Adrenal gland (tissue), 9 donors: ENCODE measurements at regions not wholly inside any gene's neighbourhood (a gene's known extent, or its start where the extent isn't known, plus 50 kb on each side); places are given as distances from the start of the nearest gene placed in this dataset.

Source experiments
- DNase-seq, 7 donors: peaks; one replicate each; pipeline ENCODE4 v3.0.0-alpha.2; 2019 to 2020
- H3K27ac ChIP-seq, 5 donors: fragments of 200-600 bp; sonication (generic) in 4 of 5; 1 replicate in 3 of 5; 2 replicates in 2 of 5; pipeline versions ENCODE4 v1.5.1 to v1.8.0; 2016 to 2020; ENCODE audit warnings: mild to moderate bottlenecking in 1 of 5
- H3K27me3 ChIP-seq: fragments of 200-600 bp; 2 replicates; pipeline ENCODE4 v1.8.0; 2021
- H3K36me3 ChIP-seq, 2 donors: fragments of 200-600 bp; replicated peaks in 1 of 2; 1 replicate in 1 of 2; 2 replicates in 1 of 2; pipeline versions ENCODE4 v1.5.1 to v1.8.0; 2018 to 2022
- H3K4me1 ChIP-seq, 2 donors: fragments of 200-600 bp; replicated peaks in 1 of 2; 1 replicate in 1 of 2; 2 replicates in 1 of 2; pipeline versions ENCODE4 v1.5.1 to v1.8.0; 2018 to 2021
- H3K4me3 ChIP-seq, 4 donors: fragments of 200-600 bp; sonication (generic) in 3 of 4; one replicate each; pipeline ENCODE4 v1.5.1; 2016 to 2018
- H3K9me3 ChIP-seq, 3 donors: fragments of 200-600 bp; sonication (generic) in 1 of 3; replicated peaks in 1 of 3; 1 replicate in 2 of 3; 2 replicates in 1 of 3; pipeline versions ENCODE4 v1.5.1 to v1.8.0; 2016 to 2021
- CTCF ChIP-seq, 6 experiments: fragments of 450-650 bp in 4 of 6; fragments of 200-600 bp in 2 of 6; sonication (generic) in 1 of 6; IDR thresholded peaks; 1 replicate in 5 of 6; 2 replicates in 1 of 6; pipeline versions ENCODE4 v1.5.1 to v1.8.0; 2016 to 2021; ENCODE audit warnings: antibody characterized with exemption in 6 of 6, mild to moderate bottlenecking in 2 of 6, moderate library complexity in 1 of 6
- POLR2A ChIP-seq, 2 donors: fragments of 450-650 bp; IDR thresholded peaks; one replicate each; pipeline ENCODE4 v1.6.1; 2017; ENCODE audit warnings: antibody characterized with exemption in 2 of 2, mild to moderate bottlenecking in 2 of 2, moderate library complexity in 1 of 2
- WGBS, 4 donors: extraction: QIAGEN DNeasy Blood & Tissue Kit in 2 of 4; methylation state at CpG; one replicate each; pipeline versions ENCODE4 v1.1.5 to v1.1.7; 2013 to 2017; 5-methylcytosine and 5-hydroxymethylcytosine counted together
- intact Hi-C, 2 donors: fragments of 100-400 bp; cut with DNase I; formaldehyde crosslinking; loops; one replicate each; pipeline versions ENCODE4 v1.14.1 to v1.15.0; 2022 to 2023
- donor health status: healthy with polysubstance abuse.
- donor health status: Bipolar disorder and iron deficiency.
- donor health status: DM: yes; HTN: yes; CAD: no.
- donor health status: DM: no; HTN: no; CAD: no.
- donor health status: DM: no; HTN: no; CAD: no.

GRCh38 chr12:58588770-58589169 is 331.5 kb downstream of the LRIG3 start:
- no peak overlapping the region for H3K27ac ChIP-seq
- WGBS, 4 donors, result 58 to 82% (median 73%) methylated on average over 3 of the region's 3 CpGs
- no peak for DNase-seq
- TF ChIP-seq CTCF (IDR thresholded peaks at IDR 0.05), result no peak
- TF ChIP-seq POLR2A (IDR thresholded peaks at IDR 0.05), result no peak
- intact Hi-C loops, result no loop called here
- H3K4me1 ChIP-seq, result peaks cover 3 to 6% of the 10 kb centered on the region in 2 donors
- no peak overlapping the region for H3K4me3 ChIP-seq
- no peaks in the 10 kb centered on the region for H3K27me3 ChIP-seq
- H3K9me3 ChIP-seq, result no peaks in the 10 kb centered on the region
- H3K36me3 ChIP-seq, result no peaks in the 10 kb centered on the region

- WGBS, 4 donors, result 61 to 73% (median 63%) methylated on average over 4 of the region's 4 CpGs
- Histone ChIP-seq H3K27me3 (no peaks in the 10 kb centered on the region), H3K9me3 (no peaks in the 10 kb centered on the region), H3K4me1 (peaks cover 0 to 3% of the 10 kb centered on the region in 2 donors), H3K4me3 (no peak overlapping the region), H3K27ac (peak overlapping the region in 1 of 5 donors; percentile 61), H3K36me3 (no peaks in the 10 kb centered on the region)
- TF ChIP-seq POLR2A (IDR thresholded peaks at IDR 0.05) (no peak), CTCF (IDR thresholded peaks at IDR 0.05) (no peak)
- DNase-seq, result peak in 4 of 7 donors; percentile 8 to 57 (median 14)
- intact Hi-C loops, result no loop called here
Measured at GRCh38 chr12:58592475-58593207, 327.7 kb downstream of the LRIG3 start.

GRCh38 chr12:58593557-58594304 is 326.6 kb downstream of the LRIG3 start:
- Histone ChIP-seq H3K4me1 (no peaks in the 10 kb centered on the region), H3K4me3 (no peak overlapping the region), H3K36me3 (no peaks in the 10 kb centered on the region), H3K27ac (no peak overlapping the region), H3K27me3 (no peaks in the 10 kb centered on the region), H3K9me3 (no peaks in the 10 kb centered on the region)
- DNase-seq, result no peak
- WGBS, 4 donors, result 72 to 85% (median 75%) methylated on average over 6 of the region's 6 CpGs
- TF ChIP-seq CTCF (IDR thresholded peaks at IDR 0.05) (no peak), POLR2A (IDR thresholded peaks at IDR 0.05) (no peak)
- intact Hi-C loops, result no loop called here

- Histone ChIP-seq H3K4me3 (no peak overlapping the region), H3K27ac (no peak overlapping the region), H3K27me3 (no peaks in the 10 kb centered on the region), H3K36me3 (no peaks in the 10 kb centered on the region), H3K4me1 (no peaks in the 10 kb centered on the region), H3K9me3 (no peaks in the 10 kb centered on the region)
- DNase-seq, result no peak
- intact Hi-C loops, result no loop called here
- 66 to 75% (median 72%) methylated on average over 5 of the region's 5 CpGs for WGBS, 4 donors
- TF ChIP-seq POLR2A (IDR thresholded peaks at IDR 0.05) (no peak), CTCF (IDR thresholded peaks at IDR 0.05) (no peak)
Measured at GRCh38 chr12:58596381-58596780, 323.9 kb downstream of the LRIG3 start.
